ENCODE measurements at regions not wholly inside any gene's neighbourhood (a gene's known extent, or its start where the extent isn't known, plus 50 kb on each side); places are given as distances from the start of the nearest gene placed in this dataset.

DNA sequence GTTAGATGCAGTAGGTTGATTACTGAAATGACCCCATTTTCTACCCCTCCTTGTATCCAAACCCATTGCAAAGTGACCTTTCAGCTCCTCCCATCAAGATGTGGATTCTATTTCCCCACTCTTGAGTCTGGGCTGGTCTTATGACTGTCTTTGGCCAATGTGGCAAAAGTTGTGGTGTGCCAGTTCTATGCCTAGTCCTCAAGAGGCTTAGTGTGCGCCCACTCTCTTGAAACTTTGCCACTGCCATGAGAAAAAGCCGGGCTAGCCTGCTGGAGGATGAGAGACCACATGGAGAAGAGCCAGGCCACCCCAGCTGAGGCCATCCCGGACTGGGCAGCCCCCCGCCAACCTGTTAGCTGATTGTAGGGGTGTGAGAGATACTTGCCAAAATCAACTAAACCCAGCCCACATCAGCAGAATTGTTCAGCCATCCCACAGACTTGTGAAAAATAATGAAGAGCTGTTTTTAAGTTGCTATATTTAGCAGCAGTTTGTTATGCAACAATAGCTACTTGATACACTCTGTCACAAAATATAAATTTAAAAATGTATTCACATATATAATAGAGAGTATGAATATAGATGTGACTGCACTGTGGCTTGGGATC is 131.0 kb upstream of the PALS2 start:
- no peaks in the 10 kb centered on the region for H3F3A ChIP-seq (replicated peaks; ENCODE audit: insufficient read depth)

More for the DNA sequence above, 131.0 kb upstream of the PALS2 start:
- Histone ChIP-seq H3K4me3 (ENCODE audit: low read depth in 2 of 2, low read length in 1 of 2) (no peak overlapping the region), H3K9me2 (no peaks in the 10 kb centered on the region), H3K4me2 (no peak overlapping the region), H3K79me2 (ENCODE audit: insufficient read depth) (no peaks in the 10 kb centered on the region), H2AFZ (ENCODE audit: low read depth) (no peak overlapping the region), H3K36me3 (replicated peaks in 1 of 2; ENCODE audit: control insufficient read depth in 1 of 2, insufficient read depth in 2 of 2, low read length in 1 of 2) (no peaks in the 10 kb centered on the region), H3K4me1 (ENCODE audit: control insufficient read depth in 1 of 2, insufficient read depth in 2 of 2, low read depth in 1 of 2, low read length in 1 of 2) (no peaks in the 10 kb centered on the region), H4K20me1 (ENCODE audit: insufficient read depth) (no peaks in the 10 kb centered on the region), H3K9ac (no peak overlapping the region), H3K27ac (ENCODE audit: low read depth in 2 of 2, low read length in 1 of 2) (no peak overlapping the region), H3K9me3 (no peaks in the 10 kb centered on the region; the same call in 1 of the 2 replicates), H3K27me3 (ENCODE audit: insufficient read depth) (no peaks in the 10 kb centered on the region; the same call in 1 of the 2 replicates)
- POLR2A ChIA-PET = no interaction called here
- no peak for TF ChIP-seq TEAD4 (IDR thresholded peaks at IDR 0.05; ENCODE audit: borderline replicate concordance, insufficient read depth)
- TF ChIP-seq, protein P1, sequence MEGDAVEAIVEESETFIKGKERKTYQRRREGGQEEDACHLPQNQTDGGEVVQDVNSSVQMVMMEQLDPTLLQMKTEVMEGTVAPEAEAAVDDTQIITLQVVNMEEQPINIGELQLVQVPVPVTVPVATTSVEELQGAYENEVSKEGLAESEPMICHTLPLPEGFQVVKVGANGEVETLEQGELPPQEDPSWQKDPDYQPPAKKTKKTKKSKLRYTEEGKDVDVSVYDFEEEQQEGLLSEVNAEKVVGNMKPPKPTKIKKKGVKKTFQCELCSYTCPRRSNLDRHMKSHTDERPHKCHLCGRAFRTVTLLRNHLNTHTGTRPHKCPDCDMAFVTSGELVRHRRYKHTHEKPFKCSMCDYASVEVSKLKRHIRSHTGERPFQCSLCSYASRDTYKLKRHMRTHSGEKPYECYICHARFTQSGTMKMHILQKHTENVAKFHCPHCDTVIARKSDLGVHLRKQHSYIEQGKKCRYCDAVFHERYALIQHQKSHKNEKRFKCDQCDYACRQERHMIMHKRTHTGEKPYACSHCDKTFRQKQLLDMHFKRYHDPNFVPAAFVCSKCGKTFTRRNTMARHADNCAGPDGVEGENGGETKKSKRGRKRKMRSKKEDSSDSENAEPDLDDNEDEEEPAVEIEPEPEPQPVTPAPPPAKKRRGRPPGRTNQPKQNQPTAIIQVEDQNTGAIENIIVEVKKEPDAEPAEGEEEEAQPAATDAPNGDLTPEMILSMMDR (IDR thresholded peaks at IDR 0.05) = no peak
- TF ChIP-seq FOXM1 (IDR thresholded peaks at IDR 0.05; ENCODE audit: low read depth) = no peak
- TF ChIP-seq YY1 (IDR thresholded peaks at IDR 0.05; ENCODE audit: low read depth) = no peak
- TF ChIP-seq MXI1 (IDR thresholded peaks at IDR 0.05; ENCODE audit: low read depth, low read length) = no peak
- TF ChIP-seq EP300 (IDR thresholded peaks at IDR 0.05; ENCODE audit: borderline replicate concordance in 1 of 2, low read depth in 1 of 2, low read length in 1 of 2) = no peak
- TF ChIP-seq SMC3 (IDR thresholded peaks at IDR 0.05; ENCODE audit: low read depth, low read length) = no peak
- no peak for TF ChIP-seq IRF3 (IDR thresholded peaks at IDR 0.05; ENCODE audit: low read depth, low read length)
- no peak for TF ChIP-seq RCOR1 (IDR thresholded peaks at IDR 0.05; ENCODE audit: low read length)
- TF ChIP-seq MAX (IDR thresholded peaks at IDR 0.05; ENCODE audit: low read depth) = no peak
- TF ChIP-seq TAF1 (IDR thresholded peaks at IDR 0.05; ENCODE audit: borderline replicate concordance, low read depth, low read length) = no peak
- no peak for TF ChIP-seq ZBTB33 (IDR thresholded peaks at IDR 0.05; ENCODE audit: borderline replicate concordance, low read depth)
- CTCF ChIA-PET = interaction anchor here (1.3 to 1.5 kb wide), 2 partner anchors 13 to 37 kb away, joined by 3 to 4 read pairs; no protein-coding TSS in a partner anchor
- WGBS (ENCODE audit: low lambda C conversion rate) = 38% methylated on average over 4 of the region's 4 CpGs
- no peak for DNase-seq

Measured in SK-N-SH (cell line).